ENCODE measurements at regions not wholly inside any gene's neighbourhood (a gene's known extent, or its start where the extent isn't known, plus 50 kb on each side); places are given as distances from the start of the nearest gene placed in this dataset.

- no peak for TF ChIP-seq E2F5 (CRISPR knock-in tag; conservative IDR thresholded peaks at IDR 0.05)
- TF ChIP-seq GTF2F1 (IDR thresholded peaks at IDR 0.05; ENCODE audit: low read length), result no peak
- no peak for TF ChIP-seq EZH2 (conservative IDR thresholded peaks at IDR 0.05; ENCODE audit: low read depth, low read length)
These were observed 72.7 kb upstream of the CHRNA7 start for GRCh38 chr15:31957581-31957980.

Measured in HepG2 (cell line).